ENCODE measurements at regions not wholly inside any gene's neighbourhood (a gene's known extent, or its start where the extent isn't known, plus 50 kb on each side); places are given as distances from the start of the nearest gene placed in this dataset.

GRCh38 chr10:31687663-31688482 is 240.8 kb downstream of the ARHGAP12 start:
- TF ChIP-seq, protein P1, sequence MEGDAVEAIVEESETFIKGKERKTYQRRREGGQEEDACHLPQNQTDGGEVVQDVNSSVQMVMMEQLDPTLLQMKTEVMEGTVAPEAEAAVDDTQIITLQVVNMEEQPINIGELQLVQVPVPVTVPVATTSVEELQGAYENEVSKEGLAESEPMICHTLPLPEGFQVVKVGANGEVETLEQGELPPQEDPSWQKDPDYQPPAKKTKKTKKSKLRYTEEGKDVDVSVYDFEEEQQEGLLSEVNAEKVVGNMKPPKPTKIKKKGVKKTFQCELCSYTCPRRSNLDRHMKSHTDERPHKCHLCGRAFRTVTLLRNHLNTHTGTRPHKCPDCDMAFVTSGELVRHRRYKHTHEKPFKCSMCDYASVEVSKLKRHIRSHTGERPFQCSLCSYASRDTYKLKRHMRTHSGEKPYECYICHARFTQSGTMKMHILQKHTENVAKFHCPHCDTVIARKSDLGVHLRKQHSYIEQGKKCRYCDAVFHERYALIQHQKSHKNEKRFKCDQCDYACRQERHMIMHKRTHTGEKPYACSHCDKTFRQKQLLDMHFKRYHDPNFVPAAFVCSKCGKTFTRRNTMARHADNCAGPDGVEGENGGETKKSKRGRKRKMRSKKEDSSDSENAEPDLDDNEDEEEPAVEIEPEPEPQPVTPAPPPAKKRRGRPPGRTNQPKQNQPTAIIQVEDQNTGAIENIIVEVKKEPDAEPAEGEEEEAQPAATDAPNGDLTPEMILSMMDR (IDR thresholded peaks at IDR 0.05; ENCODE audit: low read length): no peak
- no peak for TF ChIP-seq EZH2 (IDR thresholded peaks at IDR 0.05; ENCODE audit: borderline replicate concordance, low read length)

Data from OCI-LY1 (cell line).